HG03571 (cell line): ENCODE measurements at regions not wholly inside any gene's neighbourhood (a gene's known extent, or its start where the extent isn't known, plus 50 kb on each side); places are given as distances from the start of the nearest gene placed in this dataset.
"Not testable (repeated sequence)": the region's sequence is repeated elsewhere in the genome, so short reads cannot be mapped to it uniquely, and the experiment has no call there.

Source experiments
- ATAC-seq: cut with Tn5 transposase; IDR thresholded peaks from one replicate; pipeline ENCODE4 v1.9.1; 2021; ENCODE audit not compliant: unreplicated experiment

GRCh38 chr2:89756616-89757015, 1065.1 kb downstream of the RPIA start:
- ATAC-seq, result not testable (repeated sequence)

GRCh38 chr2:89758332-89759026, 1067.0 kb downstream of the RPIA start:
- ATAC-seq, result not testable (repeated sequence)

GRCh38 chr2:89760762-89761161, 1069.3 kb downstream of the RPIA start:
- not testable (repeated sequence) for ATAC-seq

GRCh38 chr2:89761171-89761570, 1069.7 kb downstream of the RPIA start:
- not testable (repeated sequence) for ATAC-seq

- ATAC-seq, result not testable (repeated sequence)
Observed at GRCh38 chr2:89761863-89762262, 1070.4 kb downstream of the RPIA start.

GRCh38 chr2:89762461-89763253, 1071.2 kb downstream of the RPIA start:
- not testable (repeated sequence) for ATAC-seq

- ATAC-seq, result no peak
Observed at GRCh38 chr2:89763254-89763580, 1071.7 kb downstream of the RPIA start.

GRCh38 chr2:89763581-89764485, 1072.4 kb downstream of the RPIA start:
- no peak for ATAC-seq

GRCh38 chr2:89764571-89765360, 1073.3 kb downstream of the RPIA start:
- not testable (repeated sequence) for ATAC-seq

- not testable (repeated sequence) for ATAC-seq
Observed at GRCh38 chr2:89765361-89765718, 1073.9 kb downstream of the RPIA start.

GRCh38 chr2:89766141-89766990, 1074.9 kb downstream of the RPIA start:
- ATAC-seq, result not testable (repeated sequence)

- not testable (repeated sequence) for ATAC-seq
Observed at GRCh38 chr2:89767058-89767457, 1075.6 kb downstream of the RPIA start.

GRCh38 chr2:89767572-89768435, 1076.3 kb downstream of the RPIA start:
- ATAC-seq, result no peak

GRCh38 chr2:89775885-89776284, 1084.4 kb downstream of the RPIA start:
- ATAC-seq, result no peak

- no peak for ATAC-seq
Observed at GRCh38 chr2:89780318-89780717, 1088.8 kb downstream of the RPIA start.

- ATAC-seq, result no peak
Observed at GRCh38 chr2:89781962-89782361, 1090.5 kb downstream of the RPIA start.

GRCh38 chr2:89784960-89785359, 1093.5 kb downstream of the RPIA start:
- ATAC-seq, result no peak

- ATAC-seq, result not testable (repeated sequence)
Observed at GRCh38 chr2:89785528-89785927, 1094.1 kb downstream of the RPIA start.

- ATAC-seq, result not testable (repeated sequence)
Observed at GRCh38 chr2:89786642-89787041, 1095.2 kb downstream of the RPIA start.
